Mesenchymal stem cell (in vitro differentiated cells and primary cell): ENCODE measurements at regions not wholly inside any gene's neighbourhood (a gene's known extent, or its start where the extent isn't known, plus 50 kb on each side); places are given as distances from the start of the nearest gene placed in this dataset.
A peak's percentile ranks its signal among the peaks of the same experiment; 100 is the strongest.

ENCODE experiments used
- DNase-seq: peaks from one replicate; pipeline ENCODE4 v3.0.0-alpha.2; 2013
- H2AFZ ChIP-seq: one replicate; pipeline ENCODE4 v1.6.1; 2013; ENCODE audit warnings: low read depth, mild to moderate bottlenecking, control low read depth, inconsistent platforms, low read length, moderate library complexity
- H2AK5ac ChIP-seq: 2 replicates; pipeline ENCODE4 v1.6.1; 2013; ENCODE audit warnings: low read length, moderate library complexity, mild to moderate bottlenecking, inconsistent platforms; ENCODE audit not compliant: severe bottlenecking
- H2BK120ac ChIP-seq: one replicate; pipeline ENCODE4 v1.6.1; 2013; ENCODE audit warnings: low read depth, mild to moderate bottlenecking, inconsistent platforms, low read length, moderate library complexity
- H2BK12ac ChIP-seq, 2 experiments: one replicate each; pipeline ENCODE4 v1.6.1; 2013; ENCODE audit warnings: inconsistent platforms in 2 of 2, low read length in 2 of 2, mild to moderate bottlenecking in 2 of 2, moderate library complexity in 2 of 2, control low read depth in 1 of 2
- H2BK15ac ChIP-seq: one replicate; pipeline ENCODE4 v1.6.1; 2013; ENCODE audit warnings: mild to moderate bottlenecking, low read depth, inconsistent platforms; ENCODE audit not compliant: poor library complexity, severe bottlenecking
- H2BK5ac ChIP-seq: 2 replicates; pipeline ENCODE4 v1.6.1; 2013; ENCODE audit warnings: low read depth, mild to moderate bottlenecking, low read length, control low read depth, inconsistent platforms; ENCODE audit not compliant: poor library complexity, severe bottlenecking
- H3K14ac ChIP-seq, 2 experiments: one replicate each; pipeline ENCODE4 v1.6.1; 2013; ENCODE audit warnings: inconsistent platforms in 2 of 2, low read length in 2 of 2, control low read depth in 1 of 2, mild to moderate bottlenecking in 1 of 2, moderate library complexity in 1 of 2
- H3K18ac ChIP-seq, 2 experiments: one replicate each; pipeline ENCODE4 v1.6.1; 2013; ENCODE audit warnings: inconsistent platforms in 2 of 2, low read length in 2 of 2, control low read depth in 1 of 2, low read depth in 1 of 2, mild to moderate bottlenecking in 1 of 2
- H3K23ac ChIP-seq, 2 experiments: one replicate each; pipeline ENCODE4 v1.6.1; 2013; ENCODE audit warnings: inconsistent platforms in 2 of 2, low read length in 2 of 2, mild to moderate bottlenecking in 2 of 2, moderate library complexity in 2 of 2, control low read depth in 1 of 2
- H3K27ac ChIP-seq: 2 replicates; pipeline ENCODE4 v1.5.1; 2013; ENCODE audit warnings: mild to moderate bottlenecking, moderate library complexity, low read length, control low read depth, inconsistent platforms; ENCODE audit not compliant: poor library complexity, severe bottlenecking
- H3K27me3 ChIP-seq, 2 experiments: 2 replicates each; pipeline versions ENCODE4 v1.6.1 to v1.7.0; 2013; ENCODE audit warnings: low read length in 2 of 2, mild to moderate bottlenecking in 2 of 2, moderate library complexity in 2 of 2, control low read depth in 1 of 2, inconsistent platforms in 1 of 2; ENCODE audit not compliant: control insufficient read depth in 1 of 2, insufficient read depth in 1 of 2
- H3K36me3 ChIP-seq, 2 experiments: 2 replicates each; pipeline versions ENCODE4 v1.6.1 to v1.7.0; 2013; ENCODE audit warnings: low read length in 2 of 2, control low read depth in 1 of 2, inconsistent platforms in 1 of 2, low read depth in 1 of 2, mild to moderate bottlenecking in 1 of 2; ENCODE audit not compliant: insufficient read depth in 2 of 2, control insufficient read depth in 1 of 2
- H3K4ac ChIP-seq, 2 experiments: one replicate each; pipeline ENCODE4 v1.6.1; 2013; ENCODE audit warnings: inconsistent platforms in 2 of 2, low read length in 2 of 2, mild to moderate bottlenecking in 2 of 2, moderate library complexity in 2 of 2, control low read depth in 1 of 2, low read depth in 1 of 2
- H3K4me1 ChIP-seq: 2 replicates; pipeline ENCODE4 v1.6.1; 2013; ENCODE audit warnings: low read depth, low read length, control low read depth; ENCODE audit not compliant: control insufficient read depth, insufficient read depth
- H3K4me2 ChIP-seq: 2 replicates; pipeline ENCODE4 v1.6.1; 2013; ENCODE audit warnings: low read length, mild to moderate bottlenecking, inconsistent platforms; ENCODE audit not compliant: poor library complexity, severe bottlenecking
- H3K4me3 ChIP-seq, 2 experiments: 2 replicates each; pipeline versions ENCODE4 v1.5.1 to v1.7.0; 2013; ENCODE audit warnings: low read length in 2 of 2, mild to moderate bottlenecking in 2 of 2, control low read depth in 1 of 2, low read depth in 1 of 2; ENCODE audit not compliant: insufficient read depth in 1 of 2
- H3K79me1 ChIP-seq: replicated peaks from 2 replicates; pipeline ENCODE4 v1.6.1; 2013; ENCODE audit warnings: mild to moderate bottlenecking, control low read depth, low read length, inconsistent platforms; ENCODE audit not compliant: poor library complexity, severe bottlenecking
- H3K9ac ChIP-seq: 2 replicates; pipeline ENCODE4 v1.7.0; 2013; ENCODE audit warnings: mild to moderate bottlenecking, low read length, moderate library complexity
- H3K9me3 ChIP-seq: 2 replicates; pipeline ENCODE4 v1.7.0; 2013; ENCODE audit warnings: mild to moderate bottlenecking, low read length; ENCODE audit not compliant: control insufficient read depth
- H4K8ac ChIP-seq: one replicate; pipeline ENCODE4 v1.6.1; 2013; ENCODE audit warnings: inconsistent platforms, mild to moderate bottlenecking, low read length, moderate library complexity
- H4K91ac ChIP-seq: one replicate; pipeline ENCODE4 v1.6.1; 2013; ENCODE audit warnings: mild to moderate bottlenecking, low read length, inconsistent platforms
- WGBS: methylation state at CpG from one replicate; pipeline ENCODE4 v1.1.7; 2013; ENCODE audit warnings: mixed read lengths; 5-methylcytosine and 5-hydroxymethylcytosine counted together

DNA sequence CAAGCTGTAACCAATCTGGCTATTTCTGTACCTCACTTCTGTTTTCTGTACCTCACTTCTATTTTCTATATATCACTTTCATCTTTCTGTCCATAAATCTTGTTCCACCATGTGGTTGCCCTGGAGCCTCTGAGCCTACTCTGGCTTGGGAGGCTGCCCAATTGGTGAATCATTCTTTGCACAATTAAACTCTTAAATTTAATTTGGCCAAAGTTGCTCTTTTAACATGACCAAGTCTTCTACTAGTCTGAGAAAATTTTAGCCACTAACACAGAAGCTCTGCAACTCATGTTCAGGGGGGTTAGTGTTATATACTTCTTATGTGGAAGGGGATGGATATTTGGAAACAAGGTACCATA lies 503.5 kb downstream of the KIF20B start:
- Histone ChIP-seq H3K4me1 (no peaks in the 10 kb centered on the region), H3K9me3 (no peaks in the 10 kb centered on the region), H3K79me1 (no peaks in the 10 kb centered on the region), H3K14ac (no peak overlapping the region), H3K9ac (no peak overlapping the region), H2BK5ac (no peak overlapping the region), H3K4me3 (no peak overlapping the region), H3K27me3 (no peaks in the 10 kb centered on the region), H4K8ac (no peak overlapping the region), H3K4me2 (no peak overlapping the region), H2AK5ac (no peak overlapping the region), H2AFZ (no peak overlapping the region), H2BK12ac (no peak overlapping the region), H3K23ac (no peak overlapping the region), H3K27ac (no peak overlapping the region), H4K91ac (no peak overlapping the region), H2BK120ac (no peak overlapping the region), H3K36me3 (no peaks in the 10 kb centered on the region), H3K18ac (no peak overlapping the region), H2BK15ac (no peak overlapping the region), H3K4ac (no peak overlapping the region)
- peak; percentile 20 for DNase-seq

GRCh38 chr10:90205340-90205739 lies 503.9 kb downstream of the KIF20B start:
- H3K27me3 ChIP-seq: no peaks in the 10 kb centered on the region
- H2BK120ac ChIP-seq: no peak overlapping the region
- H4K8ac ChIP-seq: no peak overlapping the region
- no peak overlapping the region for H3K4me2 ChIP-seq
- H3K4ac ChIP-seq: no peak overlapping the region
- H3K36me3 ChIP-seq: no peaks in the 10 kb centered on the region
- DNase-seq: no peak
- H3K18ac ChIP-seq: no peak overlapping the region
- no peaks in the 10 kb centered on the region for H3K4me1 ChIP-seq
- no peak overlapping the region for H2BK12ac ChIP-seq
- no peak overlapping the region for H2BK5ac ChIP-seq
- H3K79me1 ChIP-seq: no peaks in the 10 kb centered on the region
- H3K9me3 ChIP-seq: no peaks in the 10 kb centered on the region
- no peak overlapping the region for H2AFZ ChIP-seq
- WGBS: 100% methylated on average over 2 of the region's 3 CpGs
- H3K23ac ChIP-seq: no peak overlapping the region
- H3K14ac ChIP-seq: no peak overlapping the region
- no peak overlapping the region for H2BK15ac ChIP-seq
- H2AK5ac ChIP-seq: no peak overlapping the region
- no peak overlapping the region for H4K91ac ChIP-seq
- H3K4me3 ChIP-seq: no peak overlapping the region
- no peak overlapping the region for H3K9ac ChIP-seq
- no peak overlapping the region for H3K27ac ChIP-seq

GRCh38 chr10:90213346-90213745 lies 512.0 kb downstream of the KIF20B start:
- WGBS: 100% methylated on average over 2 of the region's 2 CpGs
- Histone ChIP-seq H3K4me2 (no peak overlapping the region), H2BK5ac (no peak overlapping the region), H2BK120ac (no peak overlapping the region), H3K4me3 (no peak overlapping the region), H3K4me1 (no peaks in the 10 kb centered on the region), H3K79me1 (no peaks in the 10 kb centered on the region), H2BK12ac (no peak overlapping the region), H3K9me3 (no peaks in the 10 kb centered on the region), H4K91ac (no peak overlapping the region), H3K27me3 (no peaks in the 10 kb centered on the region), H2AFZ (no peak overlapping the region), H4K8ac (no peak overlapping the region), H3K27ac (no peak overlapping the region), H3K18ac (no peak overlapping the region), H2BK15ac (no peak overlapping the region), H3K14ac (no peak overlapping the region), H3K23ac (no peak overlapping the region), H3K36me3 (no peaks in the 10 kb centered on the region), H3K9ac (no peak overlapping the region), H3K4ac (no peak overlapping the region), H2AK5ac (no peak overlapping the region)
- no peak for DNase-seq

- no peak overlapping the region for H2BK5ac ChIP-seq
- no peak overlapping the region for H2AFZ ChIP-seq
- no peak overlapping the region for H4K91ac ChIP-seq
- DNase-seq: no peak
- H3K27ac ChIP-seq: no peak overlapping the region
- H3K23ac ChIP-seq: no peak overlapping the region
- H3K36me3 ChIP-seq: no peaks in the 10 kb centered on the region
- H3K4me2 ChIP-seq: no peak overlapping the region
- H3K9me3 ChIP-seq: no peaks in the 10 kb centered on the region
- no peak overlapping the region for H2BK15ac ChIP-seq
- no peak overlapping the region for H3K9ac ChIP-seq
- no peak overlapping the region for H3K18ac ChIP-seq
- peaks cover 2% of the 10 kb centered on the region for H3K4me1 ChIP-seq
- H2AK5ac ChIP-seq: no peak overlapping the region
- no peak overlapping the region for H3K4me3 ChIP-seq
- H2BK120ac ChIP-seq: no peak overlapping the region
- H3K14ac ChIP-seq: no peak overlapping the region
- no peak overlapping the region for H3K4ac ChIP-seq
- no peak overlapping the region for H2BK12ac ChIP-seq
- no peaks in the 10 kb centered on the region for H3K79me1 ChIP-seq
- no peak overlapping the region for H4K8ac ChIP-seq
- no peaks in the 10 kb centered on the region for H3K27me3 ChIP-seq
Observed at GRCh38 chr10:90218846-90219245, 517.5 kb downstream of the KIF20B start.
